GM21526 (cell line): ENCODE measurements at regions not wholly inside any gene's neighbourhood (a gene's known extent, or its start where the extent isn't known, plus 50 kb on each side); places are given as distances from the start of the nearest gene placed in this dataset.
A peak's percentile ranks its signal among the peaks of the same experiment; 100 is the strongest.
"Not testable (repeated sequence)": the region's sequence is repeated elsewhere in the genome, so short reads cannot be mapped to it uniquely, and the experiment has no call there.

Experiments
- ATAC-seq: cut with Tn5 transposase; IDR thresholded peaks from one replicate; pipeline ENCODE4 v1.9.1; 2021; ENCODE audit warnings: moderate library complexity; ENCODE audit not compliant: unreplicated experiment, low FRiP score

GRCh38 chr20:19921284-19921793 lies 95.8 kb upstream of the NAA20 start:
- no peak for ATAC-seq

GRCh38 chr20:19921829-19922228 lies 95.3 kb upstream of the NAA20 start:
- ATAC-seq = not testable (repeated sequence)

- ATAC-seq = no peak
Observed at GRCh38 chr20:19922716-19923115, 94.4 kb upstream of the NAA20 start.

- ATAC-seq = no peak
Observed at GRCh38 chr20:19923762-19924161, 93.4 kb upstream of the NAA20 start.

- no peak for ATAC-seq
Observed at GRCh38 chr20:19924255-19924654, 92.9 kb upstream of the NAA20 start.

GRCh38 chr20:19926591-19926990 lies 90.6 kb upstream of the NAA20 start:
- no peak for ATAC-seq

GRCh38 chr20:19928328-19929011 lies 88.7 kb upstream of the NAA20 start:
- no peak for ATAC-seq

GRCh38 chr20:19929012-19929360 lies 88.2 kb upstream of the NAA20 start:
- ATAC-seq = no peak

GRCh38 chr20:19929481-19930145 lies 87.5 kb upstream of the NAA20 start:
- ATAC-seq = no peak

- no peak for ATAC-seq
Observed at GRCh38 chr20:19930426-19930825, 86.7 kb upstream of the NAA20 start.

GRCh38 chr20:19932170-19932667 lies 84.9 kb upstream of the NAA20 start:
- ATAC-seq = no peak

- no peak for ATAC-seq
Observed at GRCh38 chr20:19934792-19935491, 82.2 kb upstream of the NAA20 start.

- ATAC-seq = no peak
Observed at GRCh38 chr20:19935842-19936241, 81.3 kb upstream of the NAA20 start.

- no peak for ATAC-seq
Observed at GRCh38 chr20:19936466-19937200, 80.5 kb upstream of the NAA20 start.

- no peak for ATAC-seq
Observed at GRCh38 chr20:19937218-19937617, 79.9 kb upstream of the NAA20 start.

GRCh38 chr20:19937651-19938420 lies 79.3 kb upstream of the NAA20 start:
- ATAC-seq = peak; percentile 76

- ATAC-seq = no peak
Observed at GRCh38 chr20:19938421-19939090, 78.6 kb upstream of the NAA20 start.

- ATAC-seq = no peak
Observed at GRCh38 chr20:19940988-19941460, 76.1 kb upstream of the NAA20 start.

GRCh38 chr20:19942611-19943010 lies 74.6 kb upstream of the NAA20 start:
- ATAC-seq = no peak
